ENCODE measurements at regions not wholly inside any gene's neighbourhood (a gene's known extent, or its start where the extent isn't known, plus 50 kb on each side); places are given as distances from the start of the nearest gene placed in this dataset.
"Not testable (repeated sequence)": the region's sequence is repeated elsewhere in the genome, so short reads cannot be mapped to it uniquely, and the experiment has no call there.

GRCh38 chr3:115409596-115409995 is 213.7 kb upstream of the GAP43 start:
- TF ChIP-seq SNAPC4 (CRISPR knock-in tag; IDR thresholded peaks at IDR 0.05) (no peak), NR1H2 (CRISPR knock-in tag; IDR thresholded peaks at IDR 0.05; ENCODE audit: borderline replicate concordance, low read depth) (no peak), ZBTB46 (CRISPR knock-in tag; IDR thresholded peaks at IDR 0.05; ENCODE audit: borderline replicate concordance) (no peak)
- intact Hi-C loops (cut with micrococcal nuclease; ENCODE audit: unreplicated experiment), result no loop called here
- BruUV-seq (replicated peaks), result no TSS peak
- no peak for ATAC-seq
- WGBS (ENCODE audit: low lambda C conversion rate), result 5% methylated on average over 5 of the region's 5 CpGs
- FAIRE-seq, result no peak
- H3K4me3 ChIP-seq (replicated peaks in 1 of 3; ENCODE audit: insufficient read depth in 1 of 3, low read depth in 2 of 3, low read length in 3 of 3), result no peak overlapping the region
- H3K36me3 ChIP-seq (replicated peaks in 1 of 2; ENCODE audit: control insufficient read depth in 1 of 2, insufficient read depth in 2 of 2, low read length in 2 of 2), result no peaks in the 10 kb centered on the region
- H2AFZ ChIP-seq (ENCODE audit: low read length), result no peak overlapping the region
- ChIA-PET CTCF (ENCODE audit: low intra/inter-chr PET ratio, low total read pairs) (no interaction called here), POLR2A (no interaction called here)
- in situ Hi-C loops (cut with HindIII; ENCODE audit: extremely low pct_ligation_motif_present, low pct_unique_long_range_greater_than_20kb), result no loop called here
- no peaks in the 10 kb centered on the region for H3K9me3 ChIP-seq (ENCODE audit: low read length)
- no peak for DNase-seq (ENCODE audit: low spot score)
- no peaks in the 10 kb centered on the region for H3K4me1 ChIP-seq (ENCODE audit: insufficient read depth, low read length)
- H3K27me3 ChIP-seq (ENCODE audit: control insufficient read depth in 1 of 2, insufficient read depth in 2 of 2, low read length in 2 of 2), result no peaks in the 10 kb centered on the region; a peak in 1 of 5 replicates
- H3K79me2 ChIP-seq (ENCODE audit: insufficient read depth, low read length), result no peaks in the 10 kb centered on the region
- H3K27ac ChIP-seq (ENCODE audit: extremely low read length, insufficient read depth, low read length), result no peak overlapping the region
- H3K9ac ChIP-seq (ENCODE audit: insufficient read depth, low read depth, low read length), result no peak overlapping the region
- H4K20me1 ChIP-seq (ENCODE audit: insufficient read depth, low read length), result no peaks in the 10 kb centered on the region
- H3K4me2 ChIP-seq (ENCODE audit: low read depth, low read length), result no peak overlapping the region

- BruUV-seq (replicated peaks); CTCF ChIA-PET (ENCODE audit: low intra/inter-chr PET ratio, low total read pairs); H3K9me3 ChIP-seq (ENCODE audit: low read length); H4K20me1 ChIP-seq (ENCODE audit: insufficient read depth, low read length); intact Hi-C loops (cut with micrococcal nuclease; ENCODE audit: unreplicated experiment); H3K36me3 ChIP-seq (replicated peaks in 1 of 2; ENCODE audit: control insufficient read depth in 1 of 2, insufficient read depth in 2 of 2, low read length in 2 of 2); H2AFZ ChIP-seq (ENCODE audit: low read length); DNase-seq (ENCODE audit: low spot score); H3K79me2 ChIP-seq (ENCODE audit: insufficient read depth, low read length); H3K4me2 ChIP-seq (ENCODE audit: low read depth, low read length); ATAC-seq; H3K4me3 ChIP-seq (replicated peaks in 1 of 3; ENCODE audit: insufficient read depth in 1 of 3, low read depth in 2 of 3, low read length in 3 of 3); FAIRE-seq; in situ Hi-C loops (cut with HindIII; ENCODE audit: extremely low pct_ligation_motif_present, low pct_unique_long_range_greater_than_20kb); H3K9ac ChIP-seq (ENCODE audit: insufficient read depth, low read depth, low read length); POLR2A ChIA-PET; H3K27ac ChIP-seq (ENCODE audit: extremely low read length, insufficient read depth, low read length); H3K4me1 ChIP-seq (ENCODE audit: insufficient read depth, low read length); H3K27me3 ChIP-seq (ENCODE audit: control insufficient read depth in 1 of 2, insufficient read depth in 2 of 2, low read length in 2 of 2): not testable (repeated sequence)
- WGBS (ENCODE audit: low lambda C conversion rate), result 33% methylated on average over 4 of the region's 4 CpGs
Measured at GRCh38 chr3:115414610-115415009, 208.7 kb upstream of the GAP43 start.

Data from HepG2 (cell line).